ENCODE measurements at regions not wholly inside any gene's neighbourhood (a gene's known extent, or its start where the extent isn't known, plus 50 kb on each side); places are given as distances from the start of the nearest gene placed in this dataset.

GRCh38 chr7:42770114-42770513 is 141.8 kb downstream of the C7orf25 start:
- H3K9ac ChIP-seq (ENCODE audit: low read depth in 2 of 2, low read length in 2 of 2) = no peak overlapping the region
- no peaks in the 10 kb centered on the region for H3K27me3 ChIP-seq
- DNase-seq = no peak
- H3K4me3 ChIP-seq = no peak overlapping the region
- no peak for TF ChIP-seq CTCF (IDR thresholded peaks at IDR 0.05)
- intact Hi-C loops (cut with DNase I) = no loop called here
- H3K27ac ChIP-seq = no peak overlapping the region
- no peaks in the 10 kb centered on the region for H3K9me3 ChIP-seq
- H3K36me3 ChIP-seq = no peaks in the 10 kb centered on the region
- no peaks in the 10 kb centered on the region for H3K4me1 ChIP-seq

GRCh38 chr7:42768045-42768444 is 143.8 kb downstream of the C7orf25 start:
- no peak overlapping the region for H3K9ac ChIP-seq (ENCODE audit: low read depth in 2 of 2, low read length in 2 of 2)
- H3K9me3 ChIP-seq = no peaks in the 10 kb centered on the region
- no peak for TF ChIP-seq CTCF (IDR thresholded peaks at IDR 0.05)
- no peaks in the 10 kb centered on the region for H3K4me1 ChIP-seq
- no peaks in the 10 kb centered on the region for H3K36me3 ChIP-seq
- no peak overlapping the region for H3K4me3 ChIP-seq
- H3K27me3 ChIP-seq = no peaks in the 10 kb centered on the region
- intact Hi-C loops (cut with DNase I) = no loop called here
- no peak overlapping the region for H3K27ac ChIP-seq
- DNase-seq = no peak

GRCh38 chr7:42766782-42767423 is 145.0 kb downstream of the C7orf25 start:
- no peak overlapping the region for H3K27ac ChIP-seq
- DNase-seq = no peak
- no peaks in the 10 kb centered on the region for H3K27me3 ChIP-seq
- TF ChIP-seq CTCF (IDR thresholded peaks at IDR 0.05) = no peak
- H3K36me3 ChIP-seq = no peaks in the 10 kb centered on the region
- no peaks in the 10 kb centered on the region for H3K4me1 ChIP-seq
- H3K9me3 ChIP-seq = no peaks in the 10 kb centered on the region
- H3K9ac ChIP-seq (ENCODE audit: low read depth in 2 of 2, low read length in 2 of 2) = no peak overlapping the region
- intact Hi-C loops (cut with DNase I) = no loop called here
- no peak overlapping the region for H3K4me3 ChIP-seq

- DNase-seq = no peak
- H3K27me3 ChIP-seq = no peaks in the 10 kb centered on the region
- no peak overlapping the region for H3K4me3 ChIP-seq
- H3K9me3 ChIP-seq = no peaks in the 10 kb centered on the region
- no peaks in the 10 kb centered on the region for H3K36me3 ChIP-seq
- TF ChIP-seq CTCF (IDR thresholded peaks at IDR 0.05) = no peak
- H3K9ac ChIP-seq (ENCODE audit: low read depth in 2 of 2, low read length in 2 of 2) = no peak overlapping the region
- H3K27ac ChIP-seq = no peak overlapping the region
- no peaks in the 10 kb centered on the region for H3K4me1 ChIP-seq
- intact Hi-C loops (cut with DNase I) = no loop called here
Observed at GRCh38 chr7:42765931-42766330, 145.9 kb downstream of the C7orf25 start.

GRCh38 chr7:42763137-42763551 is 148.7 kb downstream of the C7orf25 start:
- H3K9me3 ChIP-seq = no peaks in the 10 kb centered on the region
- no peak overlapping the region for H3K4me3 ChIP-seq
- no peaks in the 10 kb centered on the region for H3K27me3 ChIP-seq
- no peaks in the 10 kb centered on the region for H3K4me1 ChIP-seq
- DNase-seq = no peak
- intact Hi-C loops (cut with DNase I) = no loop called here
- TF ChIP-seq CTCF (IDR thresholded peaks at IDR 0.05) = no peak
- no peak overlapping the region for H3K9ac ChIP-seq (ENCODE audit: low read depth in 2 of 2, low read length in 2 of 2)
- H3K27ac ChIP-seq = no peak overlapping the region
- H3K36me3 ChIP-seq = no peaks in the 10 kb centered on the region

All from colonic mucosa (tissue), 4 donors.